GM04503 (cell line): ENCODE measurements at regions not wholly inside any gene's neighbourhood (a gene's known extent, or its start where the extent isn't known, plus 50 kb on each side); places are given as distances from the start of the nearest gene placed in this dataset.
A peak's percentile ranks its signal among the peaks of the same experiment; 100 is the strongest.
"Not testable (repeated sequence)": the region's sequence is repeated elsewhere in the genome, so short reads cannot be mapped to it uniquely, and the experiment has no call there.

Experiments
- DNase-seq: peaks from one replicate; pipeline ENCODE4 v3.0.0-alpha.2; 2012; ENCODE audit warnings: low read depth

DNA sequence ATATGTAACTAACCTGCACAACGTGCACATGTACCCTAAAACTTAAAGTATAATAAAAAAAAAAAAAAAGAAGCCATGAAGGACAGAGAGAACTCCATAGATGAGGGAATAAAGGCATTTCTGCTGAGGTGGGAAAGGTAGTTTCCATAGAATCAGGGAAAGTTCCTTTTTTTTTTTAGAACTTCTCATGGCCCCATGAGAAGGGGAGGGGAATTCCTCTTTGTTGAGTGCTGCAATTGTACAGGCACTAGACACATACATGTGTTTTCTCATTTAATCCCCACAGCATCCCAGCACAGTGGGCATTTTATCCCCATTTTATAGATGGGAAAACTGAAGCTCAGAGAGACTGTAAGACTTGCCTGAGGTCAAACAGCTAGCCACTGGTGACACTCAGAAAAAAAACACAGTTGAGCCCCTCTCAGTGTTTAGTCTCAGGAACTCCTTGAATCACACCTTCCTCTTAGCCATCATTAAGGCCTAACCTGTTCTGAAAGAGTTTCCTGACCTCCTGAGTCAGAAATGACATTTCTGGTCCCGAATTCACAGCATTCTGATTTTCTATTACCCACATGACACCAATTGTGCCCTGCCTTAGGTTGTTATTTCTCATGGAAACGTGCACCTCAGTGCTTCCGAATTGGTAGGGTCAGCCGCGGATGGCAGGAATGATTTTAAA, 189.3 kb upstream of the G2E3 start:
- no peak for DNase-seq

DNA sequence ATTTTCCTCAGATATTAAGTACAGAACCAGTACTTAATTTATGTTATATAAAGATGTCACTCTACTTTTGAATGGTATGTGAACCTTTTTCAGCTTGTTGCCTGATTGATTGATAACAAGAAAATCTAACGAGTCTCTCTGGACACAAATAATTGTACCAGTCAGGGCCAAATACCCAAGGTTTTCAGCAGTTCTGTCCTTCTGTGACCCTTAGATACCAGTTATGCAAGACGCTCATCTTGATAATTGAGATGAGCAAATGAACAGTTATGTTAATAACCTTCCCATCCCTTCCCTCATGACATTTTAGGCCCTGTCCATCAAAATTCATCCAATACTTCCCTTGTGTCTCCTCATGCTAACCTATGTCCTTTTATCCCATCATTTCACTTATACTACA, 185.9 kb upstream of the G2E3 start:
- DNase-seq: no peak

- DNase-seq: no peak
Observed at GRCh38 chr14:30373526-30373925, 185.4 kb upstream of the G2E3 start.

DNA sequence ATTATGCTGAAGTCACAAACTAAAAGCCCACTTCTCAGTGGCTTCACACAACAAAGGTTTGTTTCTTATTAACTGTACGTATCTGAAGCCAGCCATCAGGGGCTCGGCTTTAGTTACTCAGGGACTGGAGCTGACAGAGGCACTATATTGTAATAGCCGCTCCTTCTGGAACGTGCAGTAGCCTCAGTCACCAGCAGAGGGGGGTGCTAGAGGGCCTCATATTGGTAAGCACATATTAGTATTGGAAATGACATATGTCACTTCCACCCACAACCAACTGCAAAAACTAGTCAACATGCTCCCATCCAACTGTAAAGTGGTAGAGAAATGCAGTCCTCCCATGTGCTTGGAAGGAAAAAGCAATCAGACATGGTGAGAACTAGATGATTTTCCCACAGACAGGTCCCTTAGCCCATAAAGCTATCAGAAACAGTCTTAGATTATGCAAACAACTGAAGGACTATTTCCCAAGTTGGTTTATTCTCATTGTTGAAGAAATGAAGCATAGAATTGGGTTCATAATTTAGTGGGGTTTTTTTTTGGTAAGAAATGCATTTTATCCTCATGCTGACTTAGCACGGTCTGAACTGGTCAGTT, 183.6 kb upstream of the G2E3 start:
- peak; percentile 9 for DNase-seq

GRCh38 chr14:30381861-30382480, 177.0 kb upstream of the G2E3 start:
- DNase-seq: no peak

DNA sequence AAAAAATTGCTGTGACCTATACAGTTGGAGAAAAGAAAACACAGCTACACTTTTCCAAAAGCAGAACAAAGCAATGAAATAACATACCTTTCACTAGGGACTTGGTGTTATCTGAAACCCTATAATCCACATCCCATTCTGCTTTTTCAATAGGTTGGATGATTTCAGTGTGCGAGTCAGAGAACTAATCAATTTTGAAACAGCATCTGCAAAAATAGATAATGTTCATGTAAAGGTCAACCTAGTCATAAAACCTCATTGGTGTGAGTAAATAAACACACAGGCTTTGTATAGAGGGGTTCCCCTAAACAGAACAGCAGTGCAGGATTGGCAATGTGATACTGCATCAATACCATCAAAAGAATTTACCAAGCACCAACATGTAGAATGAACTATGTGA, 173.0 kb upstream of the G2E3 start:
- DNase-seq: no peak

GRCh38 chr14:30387871-30388270, 171.1 kb upstream of the G2E3 start:
- no peak for DNase-seq

GRCh38 chr14:30389134-30389876, 169.7 kb upstream of the G2E3 start:
- no peak for DNase-seq

- DNase-seq: no peak
Observed at GRCh38 chr14:30389877-30390385, 169.0 kb upstream of the G2E3 start.

GRCh38 chr14:30395065-30395464, 163.9 kb upstream of the G2E3 start:
- no peak for DNase-seq

GRCh38 chr14:30402846-30403245, 156.1 kb upstream of the G2E3 start:
- DNase-seq: no peak

DNA sequence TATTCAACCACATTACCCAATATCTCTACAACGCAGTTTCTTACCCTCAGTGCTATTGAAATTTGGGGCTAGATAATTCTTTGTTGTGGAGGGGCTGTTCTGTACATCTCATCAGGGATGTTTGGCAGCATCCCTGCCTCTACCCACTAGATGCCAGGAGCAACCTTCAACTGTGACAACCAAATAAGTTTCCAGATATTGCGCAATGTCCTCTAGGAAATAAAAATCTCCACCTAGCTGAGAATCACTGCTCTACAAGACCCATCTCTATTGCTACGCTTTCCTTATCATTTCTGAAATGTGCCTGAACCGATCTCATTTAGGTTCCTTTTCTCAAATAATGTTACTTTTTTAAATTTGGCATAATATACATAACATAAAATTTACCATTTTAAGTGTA, 155.2 kb upstream of the G2E3 start:
- no peak for DNase-seq

- not testable (repeated sequence) for DNase-seq
Observed at GRCh38 chr14:30409508-30410015, 149.4 kb upstream of the G2E3 start.

DNA sequence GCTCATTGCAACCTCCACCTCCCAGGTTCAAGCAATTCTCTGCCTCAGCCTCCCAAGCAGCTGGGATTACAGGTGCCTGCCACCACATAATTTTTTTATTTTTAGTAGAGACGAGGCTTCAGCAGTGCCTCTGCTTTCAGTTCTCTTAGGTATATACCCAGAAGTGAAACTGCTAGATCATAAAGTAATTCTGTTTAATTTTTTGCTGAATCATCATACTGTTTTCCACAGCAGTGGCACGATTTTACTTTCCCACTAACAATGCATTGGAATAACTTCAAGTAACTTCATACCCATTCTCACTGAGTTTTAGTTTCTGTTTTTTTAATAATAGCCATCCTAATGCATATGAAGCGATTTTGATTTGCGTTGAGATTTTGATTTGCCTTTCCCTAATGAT, 148.0 kb upstream of the G2E3 start:
- DNase-seq: no peak

- DNase-seq: not testable (repeated sequence)
Observed at GRCh38 chr14:30413184-30413583, 145.8 kb upstream of the G2E3 start.

DNA sequence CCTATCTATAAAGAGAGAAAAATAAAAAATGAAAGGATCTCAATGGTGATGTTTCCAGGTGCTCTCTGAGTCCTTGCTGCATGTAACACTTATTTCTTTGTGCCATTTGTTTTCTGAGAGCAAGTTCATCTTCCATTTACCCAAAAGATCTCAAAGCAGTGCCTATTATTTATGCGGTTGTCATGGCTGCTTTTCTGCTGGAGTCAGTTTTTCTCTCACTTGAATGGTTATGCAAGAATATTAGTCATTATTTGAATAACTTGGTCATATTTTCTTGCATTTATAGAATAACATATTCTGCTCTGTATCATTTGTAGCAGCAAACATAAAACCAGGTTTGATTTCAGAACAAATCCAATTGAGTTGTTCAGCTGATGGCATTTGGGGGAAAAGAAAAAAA, 141.8 kb upstream of the G2E3 start:
- DNase-seq: no peak

GRCh38 chr14:30417999-30418398, 141.0 kb upstream of the G2E3 start:
- DNase-seq: no peak

DNA sequence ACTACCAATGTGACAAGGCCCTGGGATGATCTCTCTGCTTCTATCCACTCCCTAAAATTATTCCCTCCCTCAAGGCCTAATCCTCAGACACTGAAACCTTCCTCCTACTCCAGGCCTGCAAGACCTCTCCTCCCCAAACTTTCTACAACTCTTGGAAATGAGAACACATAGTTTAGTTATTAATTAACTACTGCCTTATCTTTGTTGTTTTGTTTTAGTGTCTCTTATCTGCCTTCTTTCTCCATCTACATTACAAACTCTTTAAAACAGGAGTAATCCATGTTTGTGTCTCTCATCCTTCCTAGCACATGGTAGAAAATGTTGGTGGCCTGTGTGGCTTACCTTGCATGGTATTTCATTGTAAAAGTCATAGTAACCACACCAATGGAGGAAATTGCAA, 139.9 kb upstream of the G2E3 start:
- DNase-seq: no peak

- DNase-seq: no peak
Observed at GRCh38 chr14:30420515-30420914, 138.4 kb upstream of the G2E3 start.

- no peak for DNase-seq
Observed at GRCh38 chr14:30426463-30426862, 132.5 kb upstream of the G2E3 start.

- no peak for DNase-seq
Observed at GRCh38 chr14:30427401-30427800, 131.6 kb upstream of the G2E3 start.

DNA sequence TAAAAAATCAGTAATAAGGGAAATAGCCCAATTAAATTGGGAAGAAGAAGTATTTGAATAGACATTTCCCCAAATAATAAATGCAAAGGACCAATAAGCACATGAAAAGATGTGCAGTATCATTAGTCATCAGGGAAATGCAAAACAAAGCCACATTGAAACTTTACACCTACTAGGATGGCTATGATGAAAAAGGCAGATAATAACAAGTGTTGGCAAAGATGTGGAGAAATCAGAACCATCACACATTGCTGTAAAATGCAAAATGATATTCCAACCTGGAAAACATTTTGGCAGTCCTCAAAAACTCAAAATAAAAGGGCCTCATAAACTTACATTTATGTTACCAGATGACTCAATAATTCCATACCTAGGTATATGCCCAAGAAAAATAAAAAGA, 131.1 kb upstream of the G2E3 start:
- no peak for DNase-seq

GRCh38 chr14:30431552-30431951, 127.4 kb upstream of the G2E3 start:
- no peak for DNase-seq
